HepG2 (cell line): ENCODE measurements at regions not wholly inside any gene's neighbourhood (a gene's known extent, or its start where the extent isn't known, plus 50 kb on each side); places are given as distances from the start of the nearest gene placed in this dataset.

Experiments used
- ATAC-seq: fragments of 200-7000 bp; cut with Tn5 transposase; 3 replicates; pipeline ENCODE4 v1.9.1; 2020; ENCODE audit warnings: mild to moderate bottlenecking, moderate library complexity
- BruUV-seq: library from RNA; stranded (reverse); fragments of 400-500 nt; replicated peaks from 2 replicates; lab custom pipeline; 2021; lab: Mats Ljungman, UMichigan
- CTCF ChIA-PET: fragments of 300-600 bp; formaldehyde crosslinking; extraction: SDS; loops from one replicate; lab custom pipeline; 2021; ENCODE audit warnings: low total read pairs, inconsistent platforms, low intra/inter-chr PET ratio; lab: Yijun Ruan, JAX
- POLR2A ChIA-PET: fragments of 350-600 bp; sonication (Branson Sonifier 250); formaldehyde crosslinking; loops from one replicate; lab custom pipeline; 2020; ENCODE audit warnings: antibody characterized with exemption, inconsistent platforms; lab: Yijun Ruan, JAX
- DNase-seq: peaks from one replicate; pipeline ENCODE4 v3.0.0-alpha.2; 2015; ENCODE audit warnings: low spot score
- FAIRE-seq: peaks from 3 replicates; lab custom pipeline; 2011; peaks lifted over from hg19 to GRCh38; lab: Jason Lieb, UNC
- H2AFZ ChIP-seq: one replicate; pipeline ENCODE4 v1.6.1; 2011; ENCODE audit warnings: low read length, inconsistent platforms
- H3K27ac ChIP-seq: fragments of 300-600 bp; 3 replicates; pipeline ENCODE4 v1.8.0; 2011; ENCODE audit warnings: mixed run types, mild to moderate bottlenecking, mixed read lengths, low read length, inconsistent platforms; ENCODE audit not compliant: insufficient read depth; ENCODE audit errors: extremely low read length
- H3K27me3 ChIP-seq, 2 experiments: fragments of 200-600 bp in 1 of 2; 2 replicates in 1 of 2; 3 replicates in 1 of 2; pipeline versions ENCODE4 v1.6.0 to v1.8.0; 2011; ENCODE audit warnings: low read length in 2 of 2, mild to moderate bottlenecking in 2 of 2, moderate library complexity in 2 of 2, inconsistent platforms in 1 of 2; ENCODE audit not compliant: insufficient read depth in 2 of 2, control insufficient read depth in 1 of 2
- H3K36me3 ChIP-seq, 2 experiments: fragments of 200-600 bp in 1 of 2; replicated peaks in 1 of 2; 2 replicates in 1 of 2; 3 replicates in 1 of 2; pipeline versions ENCODE4 v1.5.1 to v1.8.0; 2011; ENCODE audit warnings: low read length in 2 of 2, inconsistent platforms in 1 of 2; ENCODE audit not compliant: insufficient read depth in 2 of 2, control insufficient read depth in 1 of 2
- H3K4me1 ChIP-seq: 2 replicates; pipeline ENCODE4 v1.5.1; 2012; ENCODE audit warnings: low read length, inconsistent platforms; ENCODE audit not compliant: insufficient read depth
- H3K4me2 ChIP-seq: 2 replicates; pipeline ENCODE4 v1.6.0; 2011; ENCODE audit warnings: low read depth, low read length, inconsistent platforms
- H3K4me3 ChIP-seq, 3 experiments: fragments of 200-600 bp in 1 of 3; sonication (generic), shearing (Covaris generic) in 1 of 3; replicated peaks in 1 of 3; 2 replicates each; pipeline ENCODE4 v1.5.1; 2011 to 2016; ENCODE audit warnings: low read length in 3 of 3, inconsistent platforms in 2 of 3, low read depth in 2 of 3, mild to moderate bottlenecking in 2 of 3, control low read depth in 1 of 3, mixed read lengths in 1 of 3; ENCODE audit not compliant: insufficient read depth in 1 of 3
- H3K79me2 ChIP-seq: one replicate; pipeline ENCODE4 v1.6.1; 2011; ENCODE audit warnings: low read length, inconsistent platforms; ENCODE audit not compliant: insufficient read depth
- H3K9ac ChIP-seq: 2 replicates; pipeline ENCODE4 v1.6.0; 2011; ENCODE audit warnings: mild to moderate bottlenecking, low read depth, low read length, inconsistent platforms; ENCODE audit not compliant: insufficient read depth
- H3K9me3 ChIP-seq: 2 replicates; pipeline ENCODE4 v1.5.1; 2012; ENCODE audit warnings: mild to moderate bottlenecking, low read length
- H4K20me1 ChIP-seq: 2 replicates; pipeline ENCODE4 v1.6.0; 2011; ENCODE audit warnings: inconsistent platforms, mild to moderate bottlenecking, low read length, moderate library complexity; ENCODE audit not compliant: insufficient read depth
- ASH2L ChIP-seq: fragments of 300-600, 200-600 bp; sonication (generic); IDR thresholded peaks from 2 replicates; pipeline ENCODE4 v1.7.0; 2017; ENCODE audit warnings: low read depth, mild to moderate bottlenecking, moderate library complexity, mixed read lengths, low read length; ENCODE audit not compliant: insufficient read length
- ATF7 ChIP-seq, 2 experiments: fragments of 450-650 bp in 1 of 2; sonication (generic) in 1 of 2; formaldehyde crosslinking in 1 of 2; IDR thresholded peaks; 2 replicates each; pipeline versions ENCODE4 v1.4.0 to v1.6.1; 2016 to 2020; ENCODE audit warnings: antibody characterized with exemption in 1 of 2, mild to moderate bottlenecking in 1 of 2, missing genetic modification reagents in 1 of 2
- HOXD1 ChIP-seq: sonication (generic); formaldehyde crosslinking; IDR thresholded peaks from 2 replicates; pipeline ENCODE4 v1.5.0; 2020; ENCODE audit warnings: missing genetic modification reagents
- KDM2A ChIP-seq: sonication (generic); formaldehyde crosslinking; IDR thresholded peaks from 2 replicates; pipeline ENCODE4 v1.4.0; 2020; ENCODE audit warnings: low read depth, missing genetic modification reagents, borderline replicate concordance
- NFATC3 ChIP-seq: sonication (generic); formaldehyde crosslinking; IDR thresholded peaks from 2 replicates; pipeline ENCODE4 v1.5.1; 2020; ENCODE audit warnings: mild to moderate bottlenecking, missing genetic modification reagents
- PCBP2 ChIP-seq: fragments of 200-400 bp; formaldehyde crosslinking; optimal IDR thresholded peaks from 2 replicates; pipeline ENCODE3; 2018; ENCODE audit warnings: low read length, low read depth; ENCODE audit not compliant: poor library complexity, severe bottlenecking
- TGIF2 ChIP-seq: IDR thresholded peaks from 2 replicates; pipeline ENCODE4 v1.6.1; 2016; ENCODE audit warnings: control low read depth, missing compliant biosample characterization
- ZFAT ChIP-seq: sonication (generic); formaldehyde crosslinking; conservative IDR thresholded peaks from 2 replicates; pipeline ENCODE4 v1.8.1; 2023; ENCODE audit warnings: missing genetic modification reagents, inconsistent platforms
- ZNF468 ChIP-seq: sonication (generic); formaldehyde crosslinking; IDR thresholded peaks from 2 replicates; pipeline ENCODE4 v1.8.0; 2022; ENCODE audit warnings: mild to moderate bottlenecking, moderate library complexity, missing genetic modification reagents
- ZNF577 ChIP-seq: sonication (generic); formaldehyde crosslinking; IDR thresholded peaks from 2 replicates; pipeline ENCODE4 v1.4.0; 2020; ENCODE audit warnings: mild to moderate bottlenecking, low read depth, missing genetic modification reagents, borderline replicate concordance
- WGBS: methylation state at CpG from one replicate; pipeline ENCODE4 v1.1.6; 2017; ENCODE audit warnings: low lambda C conversion rate; 5-methylcytosine and 5-hydroxymethylcytosine counted together
- in situ Hi-C: cut with HindIII; loops from 2 replicates; pipeline ENCODE4 v1.10.0; 2017; ENCODE audit warnings: low pct_unique_long_range_greater_than_20kb; ENCODE audit not compliant: extremely low pct_ligation_motif_present
- intact Hi-C: fragments of 100-400 bp; cut with micrococcal nuclease; formaldehyde crosslinking; loops from one replicate; pipeline ENCODE4 v1.10.0; 2022; ENCODE audit not compliant: unreplicated experiment
- TF ChIP-seq, protein P1 (sequence below): sonication (generic); formaldehyde crosslinking; IDR thresholded peaks from 2 replicates; pipeline ENCODE4 v1.9.0; 2022; ENCODE audit warnings: low read depth, missing genetic modification reagents
- TF ChIP-seq, protein P2 (sequence below): sonication (generic); formaldehyde crosslinking; IDR thresholded peaks from 2 replicates; pipeline ENCODE4 v1.4.0; 2020; ENCODE audit warnings: missing genetic modification reagents, borderline replicate concordance
- TF ChIP-seq, protein P3 (sequence below): sonication (generic); formaldehyde crosslinking; IDR thresholded peaks from 2 replicates; pipeline ENCODE4 v1.5.1; 2020; ENCODE audit warnings: missing genetic modification reagents, mild to moderate bottlenecking, borderline replicate concordance

DNA sequence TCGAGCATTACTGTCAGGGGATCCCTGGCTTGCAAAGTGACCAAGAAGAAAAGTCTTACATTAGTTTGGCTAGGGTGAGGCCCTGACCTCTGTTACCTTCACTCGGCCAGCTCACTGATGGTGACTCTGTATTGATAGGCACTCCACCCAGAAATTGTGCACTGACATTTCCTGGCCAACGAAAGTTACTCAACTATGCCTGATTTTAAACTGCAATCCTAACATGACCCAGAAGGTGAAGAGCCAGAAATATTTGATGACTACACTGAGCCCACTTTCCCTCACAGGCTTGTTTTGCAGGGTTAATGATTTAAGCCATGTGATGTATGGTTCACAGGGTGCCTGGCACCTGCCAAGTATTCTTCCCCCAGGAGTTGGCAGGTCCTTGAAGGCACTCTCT is 208.2 kb upstream of the MAF start:
- CTCF ChIA-PET, result no interaction called here
- in situ Hi-C loops, result no loop called here
- 7% methylated on average over 3 of the region's 3 CpGs for WGBS

More for the DNA sequence above, 208.2 kb upstream of the MAF start:
- Histone ChIP-seq H3K36me3 (no peaks in the 10 kb centered on the region), H3K27ac (no peak overlapping the region), H3K4me3 (no peak overlapping the region), H3K4me2 (no peak overlapping the region), H3K9ac (no peak overlapping the region), H3K9me3 (peaks cover 9% of the 10 kb centered on the region; the same call in 1 of the 2 replicates), H2AFZ (no peak overlapping the region), H3K27me3 (no peaks in the 10 kb centered on the region), H3K79me2 (no peaks in the 10 kb centered on the region), H3K4me1 (no peaks in the 10 kb centered on the region), H4K20me1 (no peaks in the 10 kb centered on the region)
- TF ChIP-seq ATF7 (IDR thresholded peaks at IDR 0.05) (no peak), ATF7 (CRISPR knock-in tag; IDR thresholded peaks at IDR 0.05) (no peak), HOXD1 (CRISPR knock-in tag) (no peak), ZNF577 (CRISPR knock-in tag) (no peak), TGIF2 (CRISPR knock-in tag) (no peak), ASH2L (no peak), NFATC3 (CRISPR knock-in tag) (no peak), PCBP2 (no peak), ZNF468 (CRISPR knock-in tag) (no peak), KDM2A (no peak), ZFAT (CRISPR knock-in tag) (no peak)
- TF ChIP-seq, protein P1, sequence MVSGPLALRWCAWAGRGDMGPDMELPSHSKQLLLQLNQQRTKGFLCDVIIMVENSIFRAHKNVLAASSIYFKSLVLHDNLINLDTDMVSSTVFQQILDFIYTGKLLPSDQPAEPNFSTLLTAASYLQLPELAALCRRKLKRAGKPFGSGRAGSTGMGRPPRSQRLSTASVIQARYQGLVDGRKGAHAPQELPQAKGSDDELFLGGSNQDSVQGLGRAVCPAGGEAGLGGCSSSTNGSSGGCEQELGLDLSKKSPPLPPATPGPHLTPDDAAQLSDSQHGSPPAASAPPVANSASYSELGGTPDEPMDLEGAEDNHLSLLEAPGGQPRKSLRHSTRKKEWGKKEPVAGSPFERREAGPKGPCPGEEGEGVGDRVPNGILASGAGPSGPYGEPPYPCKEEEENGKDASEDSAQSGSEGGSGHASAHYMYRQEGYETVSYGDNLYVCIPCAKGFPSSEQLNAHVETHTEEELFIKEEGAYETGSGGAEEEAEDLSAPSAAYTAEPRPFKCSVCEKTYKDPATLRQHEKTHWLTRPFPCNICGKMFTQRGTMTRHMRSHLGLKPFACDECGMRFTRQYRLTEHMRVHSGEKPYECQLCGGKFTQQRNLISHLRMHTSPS (CRISPR knock-in tag), result no peak
- TF ChIP-seq, protein P2, sequence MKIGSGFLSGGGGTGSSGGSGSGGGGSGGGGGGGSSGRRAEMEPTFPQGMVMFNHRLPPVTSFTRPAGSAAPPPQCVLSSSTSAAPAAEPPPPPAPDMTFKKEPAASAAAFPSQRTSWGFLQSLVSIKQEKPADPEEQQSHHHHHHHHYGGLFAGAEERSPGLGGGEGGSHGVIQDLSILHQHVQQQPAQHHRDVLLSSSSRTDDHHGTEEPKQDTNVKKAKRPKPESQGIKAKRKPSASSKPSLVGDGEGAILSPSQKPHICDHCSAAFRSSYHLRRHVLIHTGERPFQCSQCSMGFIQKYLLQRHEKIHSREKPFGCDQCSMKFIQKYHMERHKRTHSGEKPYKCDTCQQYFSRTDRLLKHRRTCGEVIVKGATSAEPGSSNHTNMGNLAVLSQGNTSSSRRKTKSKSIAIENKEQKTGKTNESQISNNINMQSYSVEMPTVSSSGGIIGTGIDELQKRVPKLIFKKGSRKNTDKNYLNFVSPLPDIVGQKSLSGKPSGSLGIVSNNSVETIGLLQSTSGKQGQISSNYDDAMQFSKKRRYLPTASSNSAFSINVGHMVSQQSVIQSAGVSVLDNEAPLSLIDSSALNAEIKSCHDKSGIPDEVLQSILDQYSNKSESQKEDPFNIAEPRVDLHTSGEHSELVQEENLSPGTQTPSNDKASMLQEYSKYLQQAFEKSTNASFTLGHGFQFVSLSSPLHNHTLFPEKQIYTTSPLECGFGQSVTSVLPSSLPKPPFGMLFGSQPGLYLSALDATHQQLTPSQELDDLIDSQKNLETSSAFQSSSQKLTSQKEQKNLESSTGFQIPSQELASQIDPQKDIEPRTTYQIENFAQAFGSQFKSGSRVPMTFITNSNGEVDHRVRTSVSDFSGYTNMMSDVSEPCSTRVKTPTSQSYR (CRISPR knock-in tag), result no peak
- TF ChIP-seq, protein P3, sequence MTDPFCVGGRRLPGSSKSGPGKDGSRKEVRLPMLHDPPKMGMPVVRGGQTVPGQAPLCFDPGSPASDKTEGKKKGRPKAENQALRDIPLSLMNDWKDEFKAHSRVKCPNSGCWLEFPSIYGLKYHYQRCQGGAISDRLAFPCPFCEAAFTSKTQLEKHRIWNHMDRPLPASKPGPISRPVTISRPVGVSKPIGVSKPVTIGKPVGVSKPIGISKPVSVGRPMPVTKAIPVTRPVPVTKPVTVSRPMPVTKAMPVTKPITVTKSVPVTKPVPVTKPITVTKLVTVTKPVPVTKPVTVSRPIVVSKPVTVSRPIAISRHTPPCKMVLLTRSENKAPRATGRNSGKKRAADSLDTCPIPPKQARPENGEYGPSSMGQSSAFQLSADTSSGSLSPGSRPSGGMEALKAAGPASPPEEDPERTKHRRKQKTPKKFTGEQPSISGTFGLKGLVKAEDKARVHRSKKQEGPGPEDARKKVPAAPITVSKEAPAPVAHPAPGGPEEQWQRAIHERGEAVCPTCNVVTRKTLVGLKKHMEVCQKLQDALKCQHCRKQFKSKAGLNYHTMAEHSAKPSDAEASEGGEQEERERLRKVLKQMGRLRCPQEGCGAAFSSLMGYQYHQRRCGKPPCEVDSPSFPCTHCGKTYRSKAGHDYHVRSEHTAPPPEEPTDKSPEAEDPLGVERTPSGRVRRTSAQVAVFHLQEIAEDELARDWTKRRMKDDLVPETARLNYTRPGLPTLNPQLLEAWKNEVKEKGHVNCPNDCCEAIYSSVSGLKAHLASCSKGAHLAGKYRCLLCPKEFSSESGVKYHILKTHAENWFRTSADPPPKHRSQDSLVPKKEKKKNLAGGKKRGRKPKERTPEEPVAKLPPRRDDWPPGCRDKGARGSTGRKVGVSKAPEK (CRISPR knock-in tag), result no peak
- DNase-seq (no peak), FAIRE-seq (no peak), ATAC-seq (no peak)
- intact Hi-C loops, result no loop called here
- BruUV-seq, result no TSS peak
- POLR2A ChIA-PET, result no interaction called here
